HepG2 (cell line): ENCODE measurements at regions not wholly inside any gene's neighbourhood (a gene's known extent, or its start where the extent isn't known, plus 50 kb on each side); places are given as distances from the start of the nearest gene placed in this dataset.

Experiments
- ATAC-seq: fragments of 200-7000 bp; cut with Tn5 transposase; 3 replicates; pipeline ENCODE4 v1.9.1; 2020; ENCODE audit warnings: mild to moderate bottlenecking, moderate library complexity
- BruUV-seq: library from RNA; stranded (reverse); fragments of 400-500 nt; replicated peaks from 2 replicates; lab custom pipeline; 2021; lab: Mats Ljungman, UMichigan
- CTCF ChIA-PET: fragments of 300-600 bp; formaldehyde crosslinking; extraction: SDS; loops from one replicate; lab custom pipeline; 2021; ENCODE audit warnings: low total read pairs, inconsistent platforms, low intra/inter-chr PET ratio; lab: Yijun Ruan, JAX
- POLR2A ChIA-PET: fragments of 350-600 bp; sonication (Branson Sonifier 250); formaldehyde crosslinking; loops from one replicate; lab custom pipeline; 2020; ENCODE audit warnings: antibody characterized with exemption, inconsistent platforms; lab: Yijun Ruan, JAX
- DNase-seq: peaks from one replicate; pipeline ENCODE4 v3.0.0-alpha.2; 2015; ENCODE audit warnings: low spot score
- FAIRE-seq: peaks from 3 replicates; lab custom pipeline; 2011; peaks lifted over from hg19 to GRCh38; lab: Jason Lieb, UNC
- H2AFZ ChIP-seq: one replicate; pipeline ENCODE4 v1.6.1; 2011; ENCODE audit warnings: low read length, inconsistent platforms
- H3K27ac ChIP-seq: fragments of 300-600 bp; 3 replicates; pipeline ENCODE4 v1.8.0; 2011; ENCODE audit warnings: mixed run types, mild to moderate bottlenecking, mixed read lengths, low read length, inconsistent platforms; ENCODE audit not compliant: insufficient read depth; ENCODE audit errors: extremely low read length
- H3K27me3 ChIP-seq, 2 experiments: fragments of 200-600 bp in 1 of 2; 2 replicates in 1 of 2; 3 replicates in 1 of 2; pipeline versions ENCODE4 v1.6.0 to v1.8.0; 2011; ENCODE audit warnings: low read length in 2 of 2, mild to moderate bottlenecking in 2 of 2, moderate library complexity in 2 of 2, inconsistent platforms in 1 of 2; ENCODE audit not compliant: insufficient read depth in 2 of 2, control insufficient read depth in 1 of 2
- H3K36me3 ChIP-seq, 2 experiments: fragments of 200-600 bp in 1 of 2; replicated peaks in 1 of 2; 2 replicates in 1 of 2; 3 replicates in 1 of 2; pipeline versions ENCODE4 v1.5.1 to v1.8.0; 2011; ENCODE audit warnings: low read length in 2 of 2, inconsistent platforms in 1 of 2; ENCODE audit not compliant: insufficient read depth in 2 of 2, control insufficient read depth in 1 of 2
- H3K4me1 ChIP-seq: 2 replicates; pipeline ENCODE4 v1.5.1; 2012; ENCODE audit warnings: low read length, inconsistent platforms; ENCODE audit not compliant: insufficient read depth
- H3K4me2 ChIP-seq: 2 replicates; pipeline ENCODE4 v1.6.0; 2011; ENCODE audit warnings: low read depth, low read length, inconsistent platforms
- H3K4me3 ChIP-seq, 3 experiments: fragments of 200-600 bp in 1 of 3; sonication (generic), shearing (Covaris generic) in 1 of 3; replicated peaks in 1 of 3; 2 replicates each; pipeline ENCODE4 v1.5.1; 2011 to 2016; ENCODE audit warnings: low read length in 3 of 3, inconsistent platforms in 2 of 3, low read depth in 2 of 3, mild to moderate bottlenecking in 2 of 3, control low read depth in 1 of 3, mixed read lengths in 1 of 3; ENCODE audit not compliant: insufficient read depth in 1 of 3
- H3K79me2 ChIP-seq: one replicate; pipeline ENCODE4 v1.6.1; 2011; ENCODE audit warnings: low read length, inconsistent platforms; ENCODE audit not compliant: insufficient read depth
- H3K9ac ChIP-seq: 2 replicates; pipeline ENCODE4 v1.6.0; 2011; ENCODE audit warnings: mild to moderate bottlenecking, low read depth, low read length, inconsistent platforms; ENCODE audit not compliant: insufficient read depth
- H3K9me3 ChIP-seq: 2 replicates; pipeline ENCODE4 v1.5.1; 2012; ENCODE audit warnings: mild to moderate bottlenecking, low read length
- H4K20me1 ChIP-seq: 2 replicates; pipeline ENCODE4 v1.6.0; 2011; ENCODE audit warnings: inconsistent platforms, mild to moderate bottlenecking, low read length, moderate library complexity; ENCODE audit not compliant: insufficient read depth
- ATF2 ChIP-seq: sonication (generic); formaldehyde crosslinking; IDR thresholded peaks from 2 replicates; pipeline ENCODE4 v1.4.0; 2020; ENCODE audit warnings: missing genetic modification reagents
- CENPX ChIP-seq: sonication (generic); formaldehyde crosslinking; IDR thresholded peaks from 2 replicates; pipeline ENCODE4 v1.9.0; 2021; ENCODE audit warnings: mild to moderate bottlenecking, missing genetic modification reagents, moderate library complexity
- CREB1 ChIP-seq, 2 experiments: fragments of 450-650 bp in 1 of 2; IDR thresholded peaks; 2 replicates each; pipeline ENCODE4 v1.6.1; 2016 to 2017; ENCODE audit warnings: control low read depth in 1 of 2, mild to moderate bottlenecking in 1 of 2, missing compliant biosample characterization in 1 of 2, missing genetic modification characterization in 1 of 2
- DMAP1 ChIP-seq: IDR thresholded peaks from 2 replicates; pipeline ENCODE4 v1.6.1; 2016
- E2F1 ChIP-seq: sonication (generic); formaldehyde crosslinking; IDR thresholded peaks from 2 replicates; pipeline ENCODE4 v1.5.0; 2020; ENCODE audit warnings: missing genetic modification reagents
- MAX ChIP-seq: IDR thresholded peaks from 2 replicates; pipeline ENCODE4 v1.6.1; 2012; ENCODE audit warnings: inconsistent platforms
- MBD4 ChIP-seq: IDR thresholded peaks from 2 replicates; pipeline ENCODE4 v1.6.1; 2012; ENCODE audit warnings: low read length, inconsistent platforms, borderline replicate concordance
- PATZ1 ChIP-seq: sonication (generic); formaldehyde crosslinking; IDR thresholded peaks from 2 replicates; pipeline ENCODE4 v1.4.0; 2020; ENCODE audit warnings: missing genetic modification reagents
- PAX8 ChIP-seq: sonication (generic); formaldehyde crosslinking; IDR thresholded peaks from 2 replicates; pipeline ENCODE4 v1.8.0; 2022; ENCODE audit warnings: mild to moderate bottlenecking, missing genetic modification reagents, borderline replicate concordance
- SMAD9 ChIP-seq: sonication (generic); formaldehyde crosslinking; IDR thresholded peaks from 2 replicates; pipeline ENCODE4 v1.5.1; 2020; ENCODE audit warnings: mild to moderate bottlenecking, missing genetic modification reagents
- ZFP36L1 ChIP-seq: sonication (generic); formaldehyde crosslinking; IDR thresholded peaks from 2 replicates; pipeline ENCODE4 v1.8.0; 2022; ENCODE audit warnings: mild to moderate bottlenecking, missing genetic modification reagents, moderate library complexity
- ZNF263 ChIP-seq: sonication (generic); formaldehyde crosslinking; IDR thresholded peaks from 2 replicates; pipeline ENCODE4 v1.4.0; 2020; ENCODE audit warnings: missing genetic modification reagents
- ZNF331 ChIP-seq: sonication (generic); formaldehyde crosslinking; IDR thresholded peaks from 2 replicates; pipeline ENCODE4 v1.4.0; 2020; ENCODE audit warnings: missing genetic modification reagents
- ZSCAN20 ChIP-seq: sonication (generic); formaldehyde crosslinking; IDR thresholded peaks from 2 replicates; pipeline ENCODE4 v1.4.0; 2020; ENCODE audit warnings: missing genetic modification reagents, mild to moderate bottlenecking, borderline replicate concordance
- WGBS: methylation state at CpG from one replicate; pipeline ENCODE4 v1.1.6; 2017; ENCODE audit warnings: low lambda C conversion rate; 5-methylcytosine and 5-hydroxymethylcytosine counted together
- in situ Hi-C: cut with HindIII; loops from 2 replicates; pipeline ENCODE4 v1.10.0; 2017; ENCODE audit warnings: low pct_unique_long_range_greater_than_20kb; ENCODE audit not compliant: extremely low pct_ligation_motif_present
- intact Hi-C: fragments of 100-400 bp; cut with micrococcal nuclease; formaldehyde crosslinking; loops from one replicate; pipeline ENCODE4 v1.10.0; 2022; ENCODE audit not compliant: unreplicated experiment

- TF ChIP-seq SMAD9 (CRISPR knock-in tag) (no peak), ZFP36L1 (CRISPR knock-in tag) (no peak), CENPX (CRISPR knock-in tag) (no peak), ZNF331 (CRISPR knock-in tag) (no peak), MBD4 (no peak), MAX (no peak), PAX8 (no peak), CREB1 (IDR thresholded peaks at IDR 0.05) (no peak), CREB1 (CRISPR knock-in tag; IDR thresholded peaks at IDR 0.05) (no peak), ATF2 (no peak)
Observed at GRCh38 chr5:175288048-175288621, 155.8 kb downstream of the DRD1 start (continued).

GRCh38 chr5:175286981-175287380, 157.0 kb downstream of the DRD1 start:
- Histone ChIP-seq H3K36me3 (no peaks in the 10 kb centered on the region), H3K4me1 (no peaks in the 10 kb centered on the region), H4K20me1 (no peaks in the 10 kb centered on the region), H3K79me2 (no peaks in the 10 kb centered on the region), H3K9ac (no peak overlapping the region), H3K4me2 (no peak overlapping the region), H3K4me3 (no peak overlapping the region), H3K27ac (no peak overlapping the region), H2AFZ (no peak overlapping the region), H3K27me3 (no peaks in the 10 kb centered on the region), H3K9me3 (no peaks in the 10 kb centered on the region)
- ChIA-PET POLR2A (no interaction called here), CTCF (no interaction called here)
- DNase-seq, result no peak
- no TSS peak for BruUV-seq
- no peak for FAIRE-seq
- 42% methylated on average over 5 of the region's 8 CpGs for WGBS
- intact Hi-C loops (loop anchor here (10.0 kb wide), 1 partner anchor 772 kb away; no protein-coding TSS in a partner anchor), in situ Hi-C loops (no loop called here)
- no peak for ATAC-seq
- TF ChIP-seq CENPX (CRISPR knock-in tag) (no peak), PATZ1 (CRISPR knock-in tag) (no peak), ZSCAN20 (CRISPR knock-in tag) (no peak), E2F1 (no peak), DMAP1 (CRISPR knock-in tag) (no peak), ZNF263 (no peak)
